Loucy (cell line): ENCODE measurements at regions not wholly inside any gene's neighbourhood (a gene's known extent, or its start where the extent isn't known, plus 50 kb on each side); places are given as distances from the start of the nearest gene placed in this dataset.

ENCODE experiments used
- CTCF ChIP-seq: fragments of 200-600 bp; sonication (generic); conservative IDR thresholded peaks from 2 replicates; pipeline ENCODE4 v1.5.1; 2014; ENCODE audit warnings: mild to moderate bottlenecking, antibody characterized with exemption, low read length
- EZH2phosphoT487 ChIP-seq: fragments of 200-600 bp; IDR thresholded peaks from 2 replicates; pipeline ENCODE4 v1.6.1; 2018; ENCODE audit warnings: antibody characterized with exemption, mild to moderate bottlenecking, moderate library complexity, borderline replicate concordance

GRCh38 chr6:137690034-137690433, 177.0 kb upstream of the TNFAIP3 start:
- TF ChIP-seq CTCF (no peak), EZH2phosphoT487 (no peak)
